ENCODE measurements at regions not wholly inside any gene's neighbourhood (a gene's known extent, or its start where the extent isn't known, plus 50 kb on each side); places are given as distances from the start of the nearest gene placed in this dataset.

GRCh38 chr15:38021259-38021658, 86.8 kb downstream of the TMCO5A start:
- TF ChIP-seq, protein P1, sequence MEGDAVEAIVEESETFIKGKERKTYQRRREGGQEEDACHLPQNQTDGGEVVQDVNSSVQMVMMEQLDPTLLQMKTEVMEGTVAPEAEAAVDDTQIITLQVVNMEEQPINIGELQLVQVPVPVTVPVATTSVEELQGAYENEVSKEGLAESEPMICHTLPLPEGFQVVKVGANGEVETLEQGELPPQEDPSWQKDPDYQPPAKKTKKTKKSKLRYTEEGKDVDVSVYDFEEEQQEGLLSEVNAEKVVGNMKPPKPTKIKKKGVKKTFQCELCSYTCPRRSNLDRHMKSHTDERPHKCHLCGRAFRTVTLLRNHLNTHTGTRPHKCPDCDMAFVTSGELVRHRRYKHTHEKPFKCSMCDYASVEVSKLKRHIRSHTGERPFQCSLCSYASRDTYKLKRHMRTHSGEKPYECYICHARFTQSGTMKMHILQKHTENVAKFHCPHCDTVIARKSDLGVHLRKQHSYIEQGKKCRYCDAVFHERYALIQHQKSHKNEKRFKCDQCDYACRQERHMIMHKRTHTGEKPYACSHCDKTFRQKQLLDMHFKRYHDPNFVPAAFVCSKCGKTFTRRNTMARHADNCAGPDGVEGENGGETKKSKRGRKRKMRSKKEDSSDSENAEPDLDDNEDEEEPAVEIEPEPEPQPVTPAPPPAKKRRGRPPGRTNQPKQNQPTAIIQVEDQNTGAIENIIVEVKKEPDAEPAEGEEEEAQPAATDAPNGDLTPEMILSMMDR (IDR thresholded peaks at IDR 0.05 in 8 of 11, conservative IDR thresholded peaks at IDR 0.05 in 3 of 11) = no peak
- no peak for TF ChIP-seq POLR2A (IDR thresholded peaks at IDR 0.05)
- TF ChIP-seq POLR2AphosphoS5 (IDR thresholded peaks at IDR 0.05) = no peak

Data from spleen (tissue), 7 donors.